Activated T-cell treated with anti-CD3 and anti-CD28 coated beads, Interleukin-2, amount 50 U/mL, for 72 hours (primary cell): ENCODE measurements at regions not wholly inside any gene's neighbourhood (a gene's known extent, or its start where the extent isn't known, plus 50 kb on each side); places are given as distances from the start of the nearest gene placed in this dataset.

Source experiments
- ATAC-seq, 2 donors: fragments of 150-1000 bp; cut with Tn5 transposase; replicated peaks in 1 of 2; 2 replicates each; pipeline ENCODE4 v1.10.0; 2021; ENCODE audit warnings: moderate library complexity in 2 of 2, mild to moderate bottlenecking in 1 of 2
- DNase-seq, 2 donors: peaks; one replicate each; pipeline ENCODE4 v3.0.0; 2021 to 2022; ENCODE audit warnings: mixed read lengths in 1 of 2
- H3K27ac Mint-ChIP-seq: one replicate; pipeline ENCODE4 v1.8.0; 2022; ENCODE audit warnings: mild to moderate bottlenecking, moderate library complexity, mixed read lengths
- H3K27me3 Mint-ChIP-seq: one replicate; pipeline ENCODE4 v1.8.0; 2022; ENCODE audit warnings: low read depth, mixed read lengths
- H3K36me3 Mint-ChIP-seq, 2 donors: one replicate each; pipeline ENCODE4 v1.8.0; 2022; ENCODE audit warnings: mixed read lengths in 2 of 2, mild to moderate bottlenecking in 1 of 2; ENCODE audit not compliant: insufficient read depth in 2 of 2
- H3K4me1 Mint-ChIP-seq: one replicate; pipeline ENCODE4 v1.8.0; 2022; ENCODE audit warnings: low read depth, mixed read lengths
- H3K4me3 Mint-ChIP-seq, 2 donors: one replicate each; pipeline ENCODE4 v1.8.0; 2022; ENCODE audit warnings: mild to moderate bottlenecking in 2 of 2, mixed read lengths in 2 of 2, moderate library complexity in 2 of 2
- H3K9me3 Mint-ChIP-seq, 2 donors: one replicate each; pipeline ENCODE4 v1.8.0; 2022; ENCODE audit warnings: mixed read lengths in 2 of 2

DNA sequence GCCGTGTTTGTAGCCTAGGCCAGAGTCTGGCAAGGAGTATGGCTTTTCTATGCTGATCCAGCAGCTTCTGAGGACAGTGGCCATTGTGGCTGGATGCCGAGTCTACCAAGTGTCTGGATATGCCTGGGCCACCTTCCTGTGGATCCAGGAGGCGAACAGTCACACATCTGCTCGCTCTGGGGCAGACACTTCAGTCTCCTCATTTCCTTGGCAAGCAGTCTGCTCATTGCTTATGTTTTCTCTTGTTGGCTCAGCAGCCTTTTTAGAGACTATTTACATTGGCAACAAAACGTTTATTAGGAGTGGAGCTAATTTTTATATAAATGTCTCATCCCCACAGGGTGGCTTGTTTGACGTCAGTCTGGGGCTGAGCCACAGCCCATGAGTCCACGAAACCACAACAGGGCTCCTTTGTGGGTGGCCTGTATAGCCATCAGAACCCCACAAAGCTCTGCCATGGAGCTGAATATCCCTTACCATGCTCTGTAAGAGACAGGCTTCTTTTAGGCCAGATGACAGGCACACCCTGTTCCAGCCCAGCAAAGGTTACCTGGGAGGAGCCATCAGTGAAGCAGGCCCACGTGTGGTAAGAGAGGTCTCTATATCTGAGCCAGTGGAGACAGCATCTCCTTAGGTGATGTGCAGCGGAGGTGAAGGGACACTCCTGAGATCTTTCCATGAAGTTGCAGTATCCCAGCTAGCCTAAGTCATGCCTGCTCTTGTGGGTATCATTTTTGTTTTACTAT is 221.7 kb downstream of the DIRAS2 start:
- Mint-ChIP-seq H3K4me1 (no peaks in the 10 kb centered on the region), H3K4me3 (no peak overlapping the region), H3K27ac (no peak overlapping the region), H3K36me3 (no peaks in the 10 kb centered on the region), H3K27me3 (peaks cover 7% of the 10 kb centered on the region), H3K9me3 (no peaks in the 10 kb centered on the region)
- DNase-seq (no peak), ATAC-seq (no peak)

DNA sequence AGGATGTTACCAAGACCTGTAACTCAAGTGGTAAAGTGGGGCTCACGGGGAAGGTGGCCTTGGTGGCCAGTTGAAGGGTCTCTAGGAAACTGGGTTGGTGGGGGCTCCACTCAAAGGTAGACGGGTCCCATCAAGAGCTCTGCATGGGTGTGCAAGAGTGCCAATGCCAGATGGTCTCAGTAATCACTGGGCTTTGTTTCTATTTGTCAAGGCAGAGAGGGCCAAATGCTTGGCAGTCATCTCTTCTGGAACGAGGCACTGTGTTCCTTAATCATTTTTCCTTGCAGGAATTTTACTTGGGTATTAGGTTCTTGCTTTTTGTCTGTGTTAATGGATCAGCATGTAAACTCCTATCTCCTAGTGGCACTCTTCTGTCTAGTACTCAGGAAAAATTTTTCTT is 220.8 kb downstream of the DIRAS2 start:
- H3K4me1 Mint-ChIP-seq: no peaks in the 10 kb centered on the region
- H3K4me3 Mint-ChIP-seq: no peak overlapping the region
- no peaks in the 10 kb centered on the region for H3K36me3 Mint-ChIP-seq
- no peak overlapping the region for H3K27ac Mint-ChIP-seq
- ATAC-seq: no peak
- no peaks in the 10 kb centered on the region for H3K9me3 Mint-ChIP-seq
- no peak for DNase-seq
- H3K27me3 Mint-ChIP-seq: peaks cover 7% of the 10 kb centered on the region

DNA sequence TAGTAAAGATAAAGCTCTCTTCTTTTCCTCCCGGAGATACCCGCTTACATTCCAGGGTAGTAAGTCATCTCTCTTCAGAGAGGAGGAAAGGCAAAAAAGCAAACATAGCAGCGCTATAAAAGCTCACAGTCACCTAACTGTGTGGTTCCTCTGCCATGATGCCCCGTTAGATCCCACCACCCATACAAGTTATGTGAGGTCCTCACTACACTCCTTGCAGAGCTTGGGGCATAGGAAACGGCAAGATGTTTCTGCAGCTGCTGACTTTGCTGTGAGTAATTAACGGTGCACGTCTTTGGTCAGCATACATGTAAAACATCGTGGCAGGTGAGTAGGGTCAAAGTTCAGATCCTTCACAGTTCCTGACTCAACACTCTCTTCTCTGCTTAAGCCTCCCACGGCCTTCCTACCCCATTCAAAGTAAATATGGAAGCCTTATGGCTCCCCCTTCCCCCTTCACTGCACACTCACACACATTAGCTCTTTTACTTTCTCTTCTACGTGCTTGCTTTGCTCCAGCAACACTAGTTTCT is 218.9 kb downstream of the DIRAS2 start:
- Mint-ChIP-seq H3K4me3 (no peak overlapping the region), H3K4me1 (no peaks in the 10 kb centered on the region), H3K9me3 (no peaks in the 10 kb centered on the region), H3K27ac (no peak overlapping the region), H3K27me3 (peaks cover 7% of the 10 kb centered on the region), H3K36me3 (no peaks in the 10 kb centered on the region)
- DNase-seq (no peak), ATAC-seq (no peak)

DNA sequence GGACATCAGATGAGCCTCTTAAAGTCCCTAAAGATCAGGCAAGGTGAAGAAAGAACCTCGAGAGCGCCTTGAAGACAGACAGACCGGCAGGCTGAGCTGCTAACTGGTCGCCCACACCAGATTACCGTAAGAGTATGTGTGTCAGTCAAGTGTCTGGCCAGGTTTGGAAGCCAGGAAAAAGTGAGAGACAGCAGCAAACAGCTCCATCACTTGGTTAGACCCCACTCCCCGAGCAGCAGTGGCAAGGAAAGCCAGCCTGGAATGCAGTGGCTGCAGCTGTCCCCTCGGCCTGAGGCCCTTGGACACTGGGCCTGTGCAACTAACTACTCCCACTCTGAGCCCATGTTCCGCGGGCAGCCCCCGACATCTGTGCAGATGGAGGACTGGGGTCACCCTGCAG is 214.1 kb downstream of the DIRAS2 start:
- peaks cover 14% of the 10 kb centered on the region for H3K27me3 Mint-ChIP-seq
- no peak overlapping the region for H3K4me3 Mint-ChIP-seq

DNA sequence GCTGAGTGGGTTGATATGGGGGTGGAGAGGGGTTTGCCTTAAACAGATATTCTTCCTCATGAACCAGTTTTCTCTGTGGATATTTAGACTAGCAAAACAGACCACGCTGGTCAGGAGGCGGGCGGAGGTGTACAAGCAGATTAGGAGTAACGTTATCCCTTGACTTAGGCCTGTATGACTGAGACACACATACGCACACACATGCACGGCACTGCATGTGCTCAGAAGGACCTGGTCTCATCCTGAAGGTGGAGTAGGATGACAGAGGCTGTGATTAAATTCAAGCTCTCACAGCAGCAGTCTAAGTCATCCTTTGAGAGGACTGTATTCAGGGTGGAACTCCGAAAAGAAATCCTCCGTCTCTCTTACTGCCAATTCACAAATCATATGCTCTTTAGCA is 209.7 kb downstream of the DIRAS2 start:
- ATAC-seq (no peak), DNase-seq (no peak)
- H3K4me3 Mint-ChIP-seq: no peak overlapping the region
- no peaks in the 10 kb centered on the region for H3K4me1 Mint-ChIP-seq
- H3K27me3 Mint-ChIP-seq: peaks cover 16% of the 10 kb centered on the region
- H3K9me3 Mint-ChIP-seq: peaks cover 0 to 2% of the 10 kb centered on the region in 2 donors
- no peak overlapping the region for H3K27ac Mint-ChIP-seq
- no peaks in the 10 kb centered on the region for H3K36me3 Mint-ChIP-seq

More for the DNA sequence above, 214.1 kb downstream of the DIRAS2 start:
- Mint-ChIP-seq H3K9me3 (no peaks in the 10 kb centered on the region), H3K4me1 (no peaks in the 10 kb centered on the region), H3K36me3 (no peaks in the 10 kb centered on the region), H3K27ac (no peak overlapping the region)
- no peak for ATAC-seq
- no peak for DNase-seq

DNA sequence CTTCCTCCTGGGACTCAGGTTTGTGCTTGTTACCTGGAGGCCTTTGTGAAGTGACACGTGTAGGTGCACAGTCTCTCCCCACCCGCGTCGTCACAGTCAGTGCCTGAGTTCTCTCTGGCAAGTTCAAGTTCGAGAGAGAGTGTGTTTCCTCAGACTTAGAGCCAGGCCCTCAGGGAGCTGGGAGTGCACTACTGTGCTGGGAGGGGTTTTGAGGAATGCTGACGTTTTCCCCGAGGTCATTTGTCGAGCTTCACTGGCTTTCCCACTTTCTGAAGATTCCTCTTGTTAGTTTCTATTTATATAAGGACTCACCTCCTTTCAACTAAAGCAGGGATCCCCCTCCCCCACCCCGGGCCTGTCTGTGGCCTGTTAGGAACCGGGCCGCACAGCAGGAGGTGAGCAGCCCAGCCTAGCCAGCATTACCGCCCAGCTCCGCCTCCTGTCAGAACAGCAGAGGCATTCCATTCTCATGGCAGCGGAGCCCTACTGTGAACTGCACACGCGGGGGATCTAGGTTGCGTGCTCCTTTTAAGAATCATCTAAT is 209.2 kb downstream of the DIRAS2 start:
- ATAC-seq: no peak
- H3K4me3 Mint-ChIP-seq: no peak overlapping the region
- H3K27me3 Mint-ChIP-seq: peaks cover 16% of the 10 kb centered on the region
- no peaks in the 10 kb centered on the region for H3K4me1 Mint-ChIP-seq
- H3K9me3 Mint-ChIP-seq: peaks cover 0 to 2% of the 10 kb centered on the region in 2 donors
- no peak for DNase-seq
- no peak overlapping the region for H3K27ac Mint-ChIP-seq
- H3K36me3 Mint-ChIP-seq: no peaks in the 10 kb centered on the region

DNA sequence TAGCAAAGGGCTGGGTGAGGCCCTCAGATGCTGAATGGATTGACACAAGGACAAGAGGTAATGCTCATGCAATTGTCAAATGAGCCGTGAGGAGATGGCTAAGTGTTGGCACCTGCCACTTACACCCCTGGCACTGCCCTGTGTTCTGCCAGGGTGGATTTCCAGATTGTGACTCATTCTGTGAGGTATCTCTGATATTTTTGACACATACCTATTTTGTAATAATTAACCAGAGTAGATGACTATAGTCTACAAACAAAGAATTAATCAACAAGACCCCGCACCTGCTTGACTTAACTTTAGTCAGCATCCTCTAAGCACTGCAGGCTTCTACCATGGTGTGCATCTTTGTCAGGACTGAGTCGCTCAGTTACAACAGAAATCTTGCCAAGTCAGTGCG is 200.8 kb downstream of the DIRAS2 start:
- Mint-ChIP-seq H3K9me3 (peaks cover 2 to 7% of the 10 kb centered on the region in 2 donors), H3K4me3 (no peak overlapping the region), H3K4me1 (no peaks in the 10 kb centered on the region), H3K36me3 (peaks cover 0 to 2% of the 10 kb centered on the region in 2 donors), H3K27me3 (peaks cover 32% of the 10 kb centered on the region), H3K27ac (no peak overlapping the region)
- no peak for ATAC-seq
- no peak for DNase-seq

DNA sequence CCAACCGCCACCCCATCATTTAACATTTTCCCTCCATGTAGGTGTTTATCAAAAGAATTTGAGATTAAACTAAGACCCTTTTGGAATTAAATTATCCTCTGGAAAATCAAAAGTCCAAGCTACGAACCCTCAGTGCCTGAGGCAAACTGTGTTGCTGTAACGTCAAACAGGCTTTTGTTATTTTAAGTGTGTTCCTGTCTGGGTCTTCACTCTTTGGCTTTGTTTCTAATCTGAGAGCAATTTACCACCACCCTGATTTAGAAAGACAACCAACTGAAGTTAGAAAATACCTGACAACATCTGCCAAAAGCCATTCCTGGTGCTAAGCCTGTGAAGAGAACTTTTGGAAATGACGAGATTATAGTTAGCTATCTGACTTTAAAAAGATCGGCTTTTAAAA is 199.9 kb downstream of the DIRAS2 start:
- no peak for DNase-seq
- Mint-ChIP-seq H3K27me3 (peaks cover 28% of the 10 kb centered on the region), H3K4me1 (no peaks in the 10 kb centered on the region), H3K36me3 (peaks cover 0 to 2% of the 10 kb centered on the region in 2 donors), H3K4me3 (no peak overlapping the region), H3K9me3 (peaks cover 0 to 7% of the 10 kb centered on the region in 2 donors), H3K27ac (no peak overlapping the region)
- no peak for ATAC-seq

DNA sequence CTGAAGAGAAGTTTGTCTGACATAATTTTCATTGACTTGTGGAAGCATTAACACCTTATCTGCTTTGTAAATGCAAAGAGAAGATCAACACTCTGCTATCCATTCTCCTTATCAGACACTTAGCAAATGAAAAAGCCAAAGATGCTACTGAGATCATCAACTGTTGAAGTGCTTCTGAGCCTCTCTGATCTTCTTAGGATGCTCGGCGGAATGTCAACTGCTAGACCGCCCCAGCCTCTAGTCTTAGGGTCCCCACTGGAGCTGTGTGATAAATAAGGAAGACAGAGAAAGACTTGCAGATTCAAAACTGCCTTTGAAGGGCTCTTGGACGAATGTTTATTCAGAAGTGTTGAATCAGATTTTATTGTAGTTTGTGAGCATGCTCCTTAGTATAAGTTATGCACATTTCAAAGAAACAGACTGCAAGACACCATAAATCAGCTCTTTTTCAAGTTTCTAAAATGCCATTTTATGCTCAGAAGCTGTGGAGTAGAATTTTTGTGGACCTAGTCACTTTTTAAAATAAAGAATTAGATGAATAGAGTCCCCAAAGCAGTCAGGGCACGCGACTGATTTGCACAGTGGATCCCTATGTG is 197.9 kb downstream of the DIRAS2 start:
- Mint-ChIP-seq H3K27ac (no peak overlapping the region), H3K27me3 (peaks cover 35% of the 10 kb centered on the region), H3K36me3 (no peaks in the 10 kb centered on the region), H3K4me3 (no peak overlapping the region), H3K9me3 (peaks cover 0 to 1% of the 10 kb centered on the region in 2 donors), H3K4me1 (no peaks in the 10 kb centered on the region)
- no peak for DNase-seq
- ATAC-seq: no peak

DNA sequence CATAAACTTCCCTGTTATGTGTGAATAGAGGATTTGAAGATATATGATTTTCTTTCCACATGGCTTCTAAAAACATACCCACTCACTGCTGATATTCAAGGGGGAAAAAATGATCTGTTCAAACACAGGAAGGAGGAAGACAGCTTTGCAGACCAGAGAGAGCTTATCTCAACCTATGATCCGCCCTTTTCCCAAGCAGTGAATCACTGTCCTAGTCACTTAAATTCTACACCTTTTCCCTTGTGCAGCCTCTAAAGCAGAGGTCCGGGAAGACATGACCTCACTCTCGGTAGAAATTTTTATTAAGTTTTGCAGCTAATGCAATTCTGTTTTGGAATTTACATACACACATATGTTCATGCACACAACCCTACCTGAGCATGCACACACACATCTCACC is 197.2 kb downstream of the DIRAS2 start:
- H3K4me1 Mint-ChIP-seq: no peaks in the 10 kb centered on the region
- peaks cover 37% of the 10 kb centered on the region for H3K27me3 Mint-ChIP-seq
- no peak overlapping the region for H3K4me3 Mint-ChIP-seq
- no peaks in the 10 kb centered on the region for H3K36me3 Mint-ChIP-seq
- H3K27ac Mint-ChIP-seq: no peak overlapping the region
- H3K9me3 Mint-ChIP-seq: no peaks in the 10 kb centered on the region
- no peak for ATAC-seq
- DNase-seq: no peak

DNA sequence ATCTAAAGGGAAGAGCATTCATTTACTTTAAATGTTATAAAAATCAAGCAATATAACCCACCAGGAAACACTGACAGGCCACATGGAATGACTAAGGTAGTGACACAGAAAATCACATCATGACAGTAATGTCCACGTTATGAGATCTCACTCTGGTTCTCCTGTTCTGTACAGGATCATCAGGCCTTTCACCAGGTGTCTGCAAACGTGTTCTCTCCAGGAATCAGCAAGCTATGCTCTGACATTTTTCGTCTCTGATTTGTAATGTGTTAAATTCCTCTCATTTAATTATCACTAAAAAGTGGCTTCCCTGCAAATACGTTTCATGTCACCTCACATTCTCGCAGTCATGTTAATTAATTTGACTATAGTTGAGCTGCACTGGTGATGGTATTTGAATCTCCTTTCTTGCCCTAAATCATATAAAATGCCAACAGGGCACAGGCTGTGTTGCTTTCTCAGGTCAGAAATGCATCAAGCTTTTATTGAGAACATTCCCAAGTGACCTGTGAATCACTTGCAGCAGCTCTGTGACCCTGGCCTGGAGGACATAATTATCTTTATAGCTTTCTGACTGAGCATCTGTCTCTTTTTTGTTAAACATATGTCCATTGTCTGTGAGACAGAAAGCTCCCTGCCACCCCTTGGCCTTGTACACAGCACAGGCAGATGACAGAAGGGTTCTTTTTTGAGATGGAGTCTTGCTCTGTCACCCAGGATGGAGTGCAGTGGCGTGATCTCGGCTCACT is 196.2 kb downstream of the DIRAS2 start:
- Mint-ChIP-seq H3K36me3 (no peaks in the 10 kb centered on the region), H3K4me3 (no peak overlapping the region), H3K4me1 (no peaks in the 10 kb centered on the region), H3K27me3 (peaks cover 37% of the 10 kb centered on the region), H3K27ac (no peak overlapping the region), H3K9me3 (no peaks in the 10 kb centered on the region)
- DNase-seq (no peak), ATAC-seq (no peak)

DNA sequence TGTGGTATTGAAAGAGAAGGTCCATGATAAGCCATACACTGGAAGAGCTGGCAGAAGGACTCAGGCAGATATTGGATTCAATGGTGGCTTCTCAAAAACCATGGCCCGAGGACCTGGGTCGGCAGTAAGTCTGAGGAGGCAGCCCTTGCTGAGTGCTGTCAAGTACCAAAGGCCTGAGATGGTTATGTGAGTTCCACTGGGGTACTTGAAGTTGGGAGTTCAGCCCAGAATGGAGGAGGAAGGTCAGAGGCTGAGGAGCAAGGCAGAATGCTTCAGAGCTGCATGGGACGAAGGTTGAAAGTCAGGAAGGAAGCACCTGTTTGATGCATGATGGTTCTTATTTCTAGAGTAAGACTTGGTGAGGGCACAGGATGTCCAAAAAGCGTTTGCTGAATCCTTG is 194.9 kb downstream of the DIRAS2 start:
- H3K27ac Mint-ChIP-seq: no peak overlapping the region
- no peaks in the 10 kb centered on the region for H3K36me3 Mint-ChIP-seq
- ATAC-seq: no peak
- no peak overlapping the region for H3K4me3 Mint-ChIP-seq
- no peaks in the 10 kb centered on the region for H3K9me3 Mint-ChIP-seq
- DNase-seq: no peak
- H3K4me1 Mint-ChIP-seq: no peaks in the 10 kb centered on the region
- H3K27me3 Mint-ChIP-seq: peaks cover 25% of the 10 kb centered on the region
